ENCODE measurements at regions not wholly inside any gene's neighbourhood (a gene's known extent, or its start where the extent isn't known, plus 50 kb on each side); places are given as distances from the start of the nearest gene placed in this dataset.

GRCh38 chr7:81445462-81445861 lies 324.4 kb downstream of the HGF start:
- TF ChIP-seq CTCF (IDR thresholded peaks at IDR 0.05; ENCODE audit: low read length) (no peak), EZH2 (IDR thresholded peaks at IDR 0.05; ENCODE audit: borderline replicate concordance, low read length) (no peak)

All from OCI-LY1 (cell line).